HepG2 (cell line): ENCODE measurements at regions not wholly inside any gene's neighbourhood (a gene's known extent, or its start where the extent isn't known, plus 50 kb on each side); places are given as distances from the start of the nearest gene placed in this dataset.

ENCODE experiments used
- HMG20B ChIP-seq: conservative IDR thresholded peaks from 2 replicates; pipeline ENCODE4 v1.6.1; 2016; ENCODE audit warnings: missing genetic modification reagents, missing compliant biosample characterization
- JDP2 ChIP-seq: sonication (generic); formaldehyde crosslinking; IDR thresholded peaks from 2 replicates; pipeline ENCODE4 v1.8.1; 2022; ENCODE audit warnings: missing genetic modification reagents, borderline replicate concordance
- KIAA2018 ChIP-seq: sonication (generic); formaldehyde crosslinking; IDR thresholded peaks from 2 replicates; pipeline ENCODE4 v1.5.0; 2020; ENCODE audit warnings: mild to moderate bottlenecking, missing genetic modification reagents, borderline replicate concordance
- KLF16 ChIP-seq, 2 experiments: sonication (generic) in 1 of 2; formaldehyde crosslinking in 1 of 2; IDR thresholded peaks; 2 replicates each; pipeline versions ENCODE4 v1.6.1 to v1.8.0; 2016 to 2023; ENCODE audit warnings: missing genetic modification reagents in 2 of 2, missing compliant biosample characterization in 1 of 2
- MTA3 ChIP-seq: sonication (generic); formaldehyde crosslinking; IDR thresholded peaks from 2 replicates; pipeline ENCODE4 v1.4.0; 2020; ENCODE audit warnings: missing genetic modification reagents
- NKX3-1 ChIP-seq: sonication (generic); formaldehyde crosslinking; IDR thresholded peaks from 2 replicates; pipeline ENCODE4 v1.5.0; 2020; ENCODE audit warnings: missing genetic modification reagents
- REXO4 ChIP-seq: sonication (generic); formaldehyde crosslinking; IDR thresholded peaks from 2 replicates; pipeline ENCODE4 v1.8.0; 2022; ENCODE audit warnings: missing genetic modification reagents, mild to moderate bottlenecking, borderline replicate concordance
- SUZ12 ChIP-seq: fragments of 150-350 bp; IDR thresholded peaks from 2 replicates; pipeline ENCODE4 v1.6.1; 2014; ENCODE audit warnings: low read depth, low read length
- THRA ChIP-seq: sonication (generic); formaldehyde crosslinking; IDR thresholded peaks from 2 replicates; pipeline ENCODE4 v1.4.0; 2020; ENCODE audit warnings: missing genetic modification reagents, borderline replicate concordance
- ZNF432 ChIP-seq: sonication (generic); formaldehyde crosslinking; IDR thresholded peaks from 2 replicates; pipeline ENCODE4 v1.5.0; 2020; ENCODE audit warnings: missing genetic modification reagents, mild to moderate bottlenecking, borderline replicate concordance
- ZNF569 ChIP-seq: sonication (generic); formaldehyde crosslinking; IDR thresholded peaks from 2 replicates; pipeline ENCODE4 v1.5.0; 2020; ENCODE audit warnings: mild to moderate bottlenecking, missing genetic modification reagents, moderate library complexity, borderline replicate concordance
- ZNF784 ChIP-seq: sonication (generic); formaldehyde crosslinking; IDR thresholded peaks from 2 replicates; pipeline ENCODE4 v1.5.1; 2020; ENCODE audit warnings: missing genetic modification reagents, mild to moderate bottlenecking, borderline replicate concordance

GRCh38 chr6:37099442-37099841 is 70.5 kb upstream of the PIM1 start (continued):
- TF ChIP-seq THRA (CRISPR knock-in tag) (no peak), KLF16 (CRISPR knock-in tag; IDR thresholded peaks at IDR 0.05) (no peak), REXO4 (CRISPR knock-in tag) (no peak), ZNF432 (CRISPR knock-in tag) (no peak), KIAA2018 (CRISPR knock-in tag) (no peak), JDP2 (CRISPR knock-in tag) (no peak), HMG20B (CRISPR knock-in tag) (no peak), NKX3-1 (CRISPR knock-in tag) (no peak), SUZ12 (no peak), MTA3 (no peak), ZNF784 (CRISPR knock-in tag) (no peak), ZNF569 (CRISPR knock-in tag) (no peak)
